HL-60 (cell line): ENCODE measurements at regions not wholly inside any gene's neighbourhood (a gene's known extent, or its start where the extent isn't known, plus 50 kb on each side); places are given as distances from the start of the nearest gene placed in this dataset.
"Not testable (repeated sequence)": the region's sequence is repeated elsewhere in the genome, so short reads cannot be mapped to it uniquely, and the experiment has no call there.

Source experiments
- CTCF ChIP-seq: IDR thresholded peaks from one replicate; pipeline ENCODE4 v1.5.1; 2011; ENCODE audit warnings: low read length, control low read depth, inconsistent platforms; ENCODE audit not compliant: insufficient read depth
- POLR2AphosphoS5 ChIP-seq: IDR thresholded peaks from 2 replicates; pipeline ENCODE4 v1.6.1; 2012; ENCODE audit warnings: low read depth
- REST ChIP-seq: IDR thresholded peaks from 2 replicates; pipeline ENCODE4 v1.6.1; 2012; ENCODE audit warnings: low read depth; ENCODE audit not compliant: insufficient replicate concordance

GRCh38 chr5:40338434-40338833 is 341.3 kb upstream of the PTGER4 start:
- not testable (repeated sequence) for TF ChIP-seq CTCF, REST, POLR2AphosphoS5
